WI38 (cell line): ENCODE measurements at regions not wholly inside any gene's neighbourhood (a gene's known extent, or its start where the extent isn't known, plus 50 kb on each side); places are given as distances from the start of the nearest gene placed in this dataset.
"Not testable (repeated sequence)": the region's sequence is repeated elsewhere in the genome, so short reads cannot be mapped to it uniquely, and the experiment has no call there.

ENCODE experiments used
- H3K4me3 ChIP-seq: 2 replicates; pipeline ENCODE4 v1.5.1; 2011; ENCODE audit warnings: low read depth, mild to moderate bottlenecking, control low read depth, low read length
- CTCF ChIP-seq: IDR thresholded peaks from 2 replicates; pipeline ENCODE4 v1.5.1; 2012; ENCODE audit warnings: low read depth, mild to moderate bottlenecking, control low read depth, low read length

- no peak overlapping the region for H3K4me3 ChIP-seq
- no peak for TF ChIP-seq CTCF
These were observed 266.6 kb downstream of the MID1IP1 start for GRCh38 chrX:39067866-39068265.

- not testable (repeated sequence) for H3K4me3 ChIP-seq
These were observed 267.4 kb downstream of the MID1IP1 start for GRCh38 chrX:39068634-39069033.

GRCh38 chrX:39070009-39070408 lies 268.8 kb downstream of the MID1IP1 start:
- no peak for TF ChIP-seq CTCF
- no peak overlapping the region for H3K4me3 ChIP-seq

- no peak for TF ChIP-seq CTCF
These were observed 271.9 kb downstream of the MID1IP1 start for GRCh38 chrX:39073131-39073530.

GRCh38 chrX:39096599-39096998 lies 295.3 kb downstream of the MID1IP1 start:
- H3K4me3 ChIP-seq, result no peak overlapping the region
- no peak for TF ChIP-seq CTCF

More at GRCh38 chrX:39073131-39073530, 271.9 kb downstream of the MID1IP1 start:
- no peak overlapping the region for H3K4me3 ChIP-seq

GRCh38 chrX:39104745-39105144 lies 303.5 kb downstream of the MID1IP1 start:
- TF ChIP-seq CTCF, result no peak
- no peak overlapping the region for H3K4me3 ChIP-seq

- TF ChIP-seq CTCF, result no peak
- H3K4me3 ChIP-seq, result no peak overlapping the region
These were observed 310.9 kb downstream of the MID1IP1 start for GRCh38 chrX:39112143-39112542.

GRCh38 chrX:39115166-39115565 lies 313.9 kb downstream of the MID1IP1 start:
- H3K4me3 ChIP-seq, result no peak overlapping the region
- TF ChIP-seq CTCF, result no peak
